COLO668 (cell line): ENCODE measurements at regions not wholly inside any gene's neighbourhood (a gene's known extent, or its start where the extent isn't known, plus 50 kb on each side); places are given as distances from the start of the nearest gene placed in this dataset.
A peak's percentile ranks its signal among the peaks of the same experiment; 100 is the strongest.

ENCODE experiments used
- DNase-seq: peaks from one replicate; lab custom pipeline; 2025; ENCODE audit not compliant: unreplicated experiment; lab: John Stamatoyannopoulos, UW

DNA sequence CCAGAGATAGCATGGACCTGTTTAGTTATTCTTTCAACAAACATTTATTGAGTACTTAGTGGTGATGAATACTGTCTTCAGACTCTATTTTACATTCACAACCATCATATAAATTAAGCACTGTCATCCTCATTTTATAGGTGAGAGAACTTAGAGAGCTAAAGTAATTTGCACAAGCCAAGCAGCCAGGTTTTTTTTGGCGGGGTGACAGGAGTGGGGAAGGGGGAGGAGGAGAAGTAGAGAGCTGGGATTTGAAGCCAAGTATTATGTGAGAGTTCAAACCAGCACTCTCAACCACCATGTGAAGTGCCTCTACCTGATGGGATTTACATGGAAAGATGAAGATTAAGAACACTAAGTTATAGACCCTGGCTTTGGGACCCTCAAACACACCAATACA is 547.4 kb upstream of the IL12A start:
- no peak for DNase-seq

DNA sequence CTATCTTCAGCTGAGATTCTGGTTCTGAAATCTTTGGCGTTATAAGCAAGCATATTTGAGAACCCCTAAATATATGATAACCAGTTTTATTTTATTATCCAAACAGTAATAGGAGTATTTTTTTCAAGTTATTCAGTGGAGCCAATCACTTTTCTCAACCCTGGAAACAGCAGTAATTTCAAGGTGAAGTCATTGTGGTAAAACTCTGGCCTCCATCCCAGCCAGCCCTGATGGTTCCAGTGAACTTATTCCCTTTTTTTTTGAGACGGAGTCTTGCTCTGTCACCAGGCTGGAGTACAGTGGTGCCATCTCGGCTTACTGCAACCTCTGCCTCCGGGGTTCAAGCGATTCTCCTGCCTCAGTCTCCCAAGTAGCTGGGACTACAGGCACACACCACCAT is 545.4 kb upstream of the IL12A start:
- DNase-seq, result no peak

DNA sequence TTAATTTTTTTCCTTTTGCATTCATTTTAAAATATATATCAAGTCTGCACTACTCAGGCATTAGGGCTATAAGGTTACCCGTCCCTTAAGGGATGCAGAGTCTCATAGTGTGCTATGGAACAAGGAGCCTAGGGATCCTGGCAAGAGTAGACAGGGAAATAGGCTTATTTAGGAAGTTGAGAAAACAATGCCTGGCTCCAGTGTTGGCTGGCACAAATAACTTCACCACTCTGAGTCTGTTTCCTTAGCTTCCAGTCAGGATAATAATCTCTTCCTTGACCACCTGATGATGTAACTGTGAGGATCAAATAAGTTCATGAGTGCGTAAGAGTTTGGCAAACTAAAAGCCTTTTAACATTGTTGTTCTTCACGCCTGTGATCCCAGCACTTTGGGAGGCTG is 540.8 kb upstream of the IL12A start:
- DNase-seq, result no peak

DNA sequence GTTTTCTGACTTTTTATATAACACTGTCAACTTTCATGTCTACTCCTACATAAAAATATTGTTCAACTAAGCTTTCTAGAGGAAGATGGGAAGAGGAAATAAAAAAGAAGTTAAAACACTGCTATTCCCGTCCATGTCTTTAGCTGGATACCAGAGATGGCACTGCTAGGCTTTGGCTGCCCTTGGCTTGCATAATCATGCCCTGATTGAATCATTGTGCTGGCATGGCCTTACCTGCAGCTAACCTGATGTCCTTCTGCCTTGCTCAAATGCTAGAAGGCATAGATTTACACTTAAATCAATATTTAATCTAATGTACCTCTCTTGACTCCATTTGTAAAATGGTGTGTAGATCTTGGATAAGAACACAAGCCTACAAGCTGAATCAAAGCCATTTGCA is 539.7 kb upstream of the IL12A start:
- no peak for DNase-seq

GRCh38 chr3:159451067-159451466 is 537.6 kb upstream of the IL12A start:
- no peak for DNase-seq

GRCh38 chr3:159451482-159451881 is 537.2 kb upstream of the IL12A start:
- DNase-seq, result no peak

GRCh38 chr3:159453036-159453435 is 535.6 kb upstream of the IL12A start:
- no peak for DNase-seq

DNA sequence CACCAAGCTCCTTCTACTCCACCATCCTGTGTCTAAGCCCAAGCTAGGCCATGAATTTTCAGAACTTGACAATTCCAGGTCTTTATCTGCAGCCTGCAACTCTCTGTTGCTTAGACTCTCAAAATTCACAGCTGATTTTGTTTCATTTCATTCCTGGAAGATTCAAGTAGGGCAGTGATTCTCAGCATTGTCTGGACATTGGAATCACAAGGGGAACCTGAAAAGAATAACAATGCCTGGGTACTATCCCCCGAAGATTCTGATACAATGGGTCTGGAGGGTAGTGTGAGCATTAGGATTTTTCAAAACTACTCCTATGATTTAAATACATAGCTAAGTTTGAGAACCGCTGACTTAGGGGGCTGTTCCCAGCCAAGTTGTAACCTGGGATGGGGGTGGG is 534.7 kb upstream of the IL12A start:
- no peak for DNase-seq

DNA sequence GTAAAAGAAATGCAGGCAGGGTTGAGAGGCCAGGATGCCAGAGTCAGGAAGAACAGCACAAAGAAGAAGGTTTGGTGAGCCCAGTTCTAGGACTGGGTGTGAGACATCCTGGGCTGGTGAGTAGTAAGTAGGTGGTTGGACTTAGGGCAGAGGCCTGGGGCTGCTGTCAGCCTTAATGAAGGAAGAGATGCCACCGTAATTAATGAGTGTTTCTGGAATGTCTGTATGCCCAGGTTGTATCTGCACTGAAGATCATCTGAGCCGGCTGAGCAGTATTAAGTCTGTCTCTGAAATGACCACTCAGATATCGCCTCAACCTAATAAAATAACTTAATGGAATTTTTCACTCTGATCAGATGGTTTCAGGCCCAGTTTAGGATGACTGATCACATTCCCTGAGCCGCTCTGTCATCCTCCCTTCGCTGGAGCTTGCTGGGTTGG is 532.9 kb upstream of the IL12A start:
- DNase-seq, result no peak

GRCh38 chr3:159458010-159458409 is 530.6 kb upstream of the IL12A start:
- peak; percentile 3 for DNase-seq

GRCh38 chr3:159458982-159459381 is 529.7 kb upstream of the IL12A start:
- DNase-seq, result no peak

- DNase-seq, result no peak
These were observed 516.0 kb upstream of the IL12A start for GRCh38 chr3:159472611-159473010.

GRCh38 chr3:159473206-159473605 is 515.4 kb upstream of the IL12A start:
- DNase-seq, result no peak

GRCh38 chr3:159480046-159480445 is 508.6 kb upstream of the IL12A start:
- no peak for DNase-seq

DNA sequence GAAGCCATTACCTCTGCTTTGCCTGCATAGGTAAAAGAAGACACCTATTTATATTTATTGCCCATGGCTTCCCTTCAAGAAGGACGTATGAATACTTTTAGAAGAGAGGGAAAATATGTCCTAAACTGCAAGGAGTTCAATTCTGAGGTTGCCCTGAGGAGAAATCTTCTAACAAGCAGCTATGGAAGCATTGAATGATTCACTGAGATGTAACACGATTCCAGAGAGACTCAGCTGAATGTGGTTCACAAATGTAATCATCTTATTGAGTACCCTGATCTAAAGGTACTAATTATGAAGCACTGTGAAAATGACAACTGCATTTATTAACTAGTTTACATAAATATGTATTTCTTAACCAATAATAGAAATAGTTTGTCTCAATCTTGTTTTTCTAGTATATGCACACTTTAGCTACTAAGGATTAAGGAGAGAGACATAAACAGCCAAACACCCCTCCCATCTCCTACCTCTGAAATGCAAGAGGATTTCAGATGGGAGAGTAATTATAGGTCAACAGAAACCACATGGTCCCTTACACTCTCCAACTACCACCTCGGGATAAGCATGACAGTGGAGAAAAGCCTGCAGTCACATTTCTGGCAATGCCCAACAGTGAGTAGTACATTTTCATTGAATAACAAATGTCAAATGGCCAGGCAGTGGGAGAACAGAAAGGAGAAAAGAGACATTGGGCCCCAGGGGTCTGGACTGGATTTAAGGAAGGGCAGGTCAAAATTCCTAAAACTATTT is 506.2 kb upstream of the IL12A start:
- DNase-seq, result no peak

DNA sequence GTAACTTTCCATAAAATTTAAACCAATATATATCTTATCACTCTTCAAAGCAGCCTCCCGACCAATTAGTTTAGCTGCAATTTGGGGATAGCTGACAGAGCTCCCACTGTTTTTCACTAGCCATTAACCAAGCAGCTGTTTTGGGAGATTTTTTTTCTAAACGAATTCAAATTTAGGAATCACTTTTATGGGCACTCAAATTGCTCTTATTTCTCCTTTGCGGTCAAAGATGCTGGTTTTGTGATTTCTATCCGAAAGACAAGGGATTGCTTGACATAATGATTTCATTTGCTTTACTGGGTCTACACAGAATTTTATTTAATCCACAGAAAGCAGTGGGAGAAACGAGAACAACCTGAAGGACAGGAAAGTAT is 505.7 kb upstream of the IL12A start:
- no peak for DNase-seq

GRCh38 chr3:159486580-159486979 is 502.1 kb upstream of the IL12A start:
- peak; percentile 4 for DNase-seq

- DNase-seq, result no peak
These were observed 501.3 kb upstream of the IL12A start for GRCh38 chr3:159487304-159487703.

DNA sequence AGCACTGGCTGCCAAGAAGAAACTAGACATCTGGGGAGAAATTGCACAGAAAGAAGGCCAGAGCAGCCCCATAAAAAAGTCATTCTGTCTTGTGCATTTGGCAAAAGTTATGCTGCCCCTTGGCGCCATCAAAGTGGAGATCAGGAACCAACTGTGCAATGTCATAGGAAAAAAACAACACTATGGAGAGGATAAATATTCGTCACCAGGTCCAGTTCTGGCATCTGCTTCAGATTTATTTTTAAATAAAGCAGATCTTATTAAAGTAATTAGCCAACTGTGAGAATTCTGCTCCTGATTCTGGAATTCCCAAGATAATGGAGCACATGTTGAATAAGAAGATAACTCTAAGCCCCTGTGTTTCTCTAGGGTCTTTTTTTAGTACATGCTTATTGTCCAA is 500.0 kb upstream of the IL12A start:
- DNase-seq, result no peak

DNA sequence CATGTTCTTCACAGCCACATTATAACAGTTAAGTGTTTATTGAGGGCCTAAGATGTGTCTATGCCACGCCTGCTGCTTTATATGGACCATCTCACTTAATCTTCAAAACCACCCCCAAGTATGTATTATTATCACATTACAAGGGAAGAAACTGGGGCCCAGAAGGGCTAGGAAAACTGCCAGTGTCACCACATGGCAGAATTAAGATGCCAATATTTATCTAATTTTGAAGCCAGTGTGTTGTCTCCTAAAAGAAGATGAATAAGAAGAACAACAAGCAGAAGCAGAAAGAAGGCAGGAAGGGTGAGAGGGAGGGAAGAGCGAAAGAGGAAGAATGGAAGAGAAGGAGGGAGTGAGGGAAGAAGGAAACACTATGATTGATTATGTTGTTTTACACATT is 491.3 kb upstream of the IL12A start:
- DNase-seq, result no peak

- DNase-seq, result no peak
These were observed 489.4 kb upstream of the IL12A start for GRCh38 chr3:159499031-159499793.

GRCh38 chr3:159501029-159501428 is 487.6 kb upstream of the IL12A start:
- no peak for DNase-seq

GRCh38 chr3:159502986-159503385 is 485.6 kb upstream of the IL12A start:
- no peak for DNase-seq
